H1 (cell line): ENCODE measurements at regions not wholly inside any gene's neighbourhood (a gene's known extent, or its start where the extent isn't known, plus 50 kb on each side); places are given as distances from the start of the nearest gene placed in this dataset.

ENCODE experiments used
- CTCF ChIA-PET: fragments of 300-600 bp; sonication (Branson Sonifier 250); formaldehyde crosslinking; loops from one replicate; lab custom pipeline; 2021; ENCODE audit not compliant: partially characterized antibody; lab: Charles Lee
- POLR2A ChIA-PET: fragments of 300-600 bp; sonication (Branson Sonifier 250); formaldehyde crosslinking; loops from one replicate; lab custom pipeline; 2021; ENCODE audit warnings: inconsistent platforms; ENCODE audit not compliant: partially characterized antibody; lab: Charles Lee
- DNase-seq, 2 experiments: peaks; one replicate each; pipeline versions ENCODE4 v3.0.0 to v3.0.0-alpha.2; 2010 to 2022; ENCODE audit warnings: low spot score in 2 of 2, low read depth in 1 of 2, mixed read lengths in 1 of 2
- FAIRE-seq: peaks from 2 replicates; lab custom pipeline; 2011; peaks lifted over from hg19 to GRCh38; lab: Jason Lieb, UNC
- H2AFZ ChIP-seq: 2 replicates; pipeline ENCODE4 v1.8.1; 2012; ENCODE audit warnings: low read length, inconsistent platforms
- H2AK5ac ChIP-seq: 2 replicates; pipeline ENCODE4 v1.6.1; 2013; ENCODE audit warnings: low read depth, low read length
- H2BK120ac ChIP-seq: replicated peaks from 2 replicates; pipeline ENCODE3; 2013; ENCODE audit warnings: low read depth, low read length, inconsistent platforms
- H2BK12ac ChIP-seq: 2 replicates; pipeline ENCODE4 v1.6.1; 2013; ENCODE audit warnings: low read depth, low read length
- H2BK15ac ChIP-seq: 2 replicates; pipeline ENCODE4 v1.6.1; 2013; ENCODE audit warnings: low read length
- H2BK20ac ChIP-seq: 2 replicates; pipeline ENCODE4 v1.6.1; 2013; ENCODE audit warnings: low read length
- H2BK5ac ChIP-seq: 2 replicates; pipeline ENCODE4 v1.6.1; 2013; ENCODE audit warnings: low read depth, low read length
- H3K14ac ChIP-seq: 2 replicates; pipeline ENCODE4 v1.6.1; 2013; ENCODE audit warnings: inconsistent platforms; ENCODE audit not compliant: insufficient read length
- H3K18ac ChIP-seq: 2 replicates; pipeline ENCODE4 v1.6.1; 2013; ENCODE audit warnings: low read length; ENCODE audit errors: extremely low read depth
- H3K23ac ChIP-seq: 2 replicates; pipeline ENCODE4 v1.6.1; 2013; ENCODE audit warnings: inconsistent platforms; ENCODE audit not compliant: insufficient read length
- H3K23me2 ChIP-seq: 2 replicates; pipeline ENCODE4 v1.6.1; 2013; ENCODE audit warnings: low read depth, low read length
- H3K27ac ChIP-seq: 2 replicates; pipeline ENCODE4 v1.6.1; 2011; ENCODE audit warnings: low read depth, low read length, inconsistent platforms
- H3K27me3 ChIP-seq, 4 experiments: replicated peaks in 1 of 4; 1 replicate in 1 of 4; 2 replicates in 3 of 4; pipeline versions ENCODE4 v1.6.1 to v1.8.1; 2011 to 2013; ENCODE audit warnings: low read length in 3 of 4, mild to moderate bottlenecking in 3 of 4, inconsistent platforms in 2 of 4, mixed read lengths in 2 of 4, moderate library complexity in 1 of 4; ENCODE audit not compliant: control insufficient read depth in 3 of 4, insufficient read depth in 3 of 4; ENCODE audit errors: extremely low read depth in 1 of 4
- H3K36me3 ChIP-seq, 4 experiments: 2 replicates each; pipeline versions ENCODE4 v1.6.1 to v1.8.1; 2011 to 2013; ENCODE audit warnings: mild to moderate bottlenecking in 4 of 4, low read length in 3 of 4, moderate library complexity in 2 of 4, control low read depth in 1 of 4, inconsistent platforms in 1 of 4; ENCODE audit not compliant: insufficient read depth in 4 of 4, control insufficient read depth in 2 of 4
- H3K4ac ChIP-seq: replicated peaks from 2 replicates; pipeline ENCODE3; 2013; ENCODE audit warnings: low read length, low read depth, mixed read lengths, inconsistent platforms; ENCODE audit not compliant: insufficient read length
- H3K4me1 ChIP-seq, 4 experiments: replicated peaks in 1 of 4; 1 replicate in 1 of 4; 2 replicates in 3 of 4; pipeline versions ENCODE4 v1.6.1 to v1.8.1; 2011 to 2013; ENCODE audit warnings: low read length in 3 of 4, inconsistent platforms in 2 of 4, mixed read lengths in 1 of 4; ENCODE audit not compliant: insufficient read depth in 4 of 4, control insufficient read depth in 3 of 4
- H3K4me2 ChIP-seq, 2 experiments: 2 replicates each; pipeline versions ENCODE4 v1.6.1 to v1.8.1; 2011 to 2013; ENCODE audit warnings: low read depth in 2 of 2, low read length in 2 of 2, control low read depth in 1 of 2, inconsistent platforms in 1 of 2, mild to moderate bottlenecking in 1 of 2; ENCODE audit not compliant: insufficient read depth in 1 of 2
- H3K4me3 ChIP-seq, 4 experiments: fragments of 200-600, 300-600 bp in 1 of 4; sonication (generic), shearing (Covaris generic), sonication (Bioruptor Twin) in 1 of 4; 2 replicates each; pipeline versions ENCODE4 v1.5.1 to v1.8.1; 2011 to 2016; ENCODE audit warnings: low read length in 4 of 4, low read depth in 3 of 4, control low read depth in 2 of 4, inconsistent platforms in 2 of 4, mild to moderate bottlenecking in 2 of 4, mixed read lengths in 1 of 4, moderate library complexity in 1 of 4; ENCODE audit not compliant: insufficient read depth in 2 of 4; ENCODE audit errors: extremely low read depth in 1 of 4
- H3K56ac ChIP-seq: replicated peaks from 2 replicates; pipeline ENCODE3; 2013; ENCODE audit warnings: low read depth, mild to moderate bottlenecking, mixed read lengths, low read length, inconsistent platforms; ENCODE audit not compliant: insufficient read length
- H3K79me1 ChIP-seq: 2 replicates; pipeline ENCODE4 v1.6.1; 2013; ENCODE audit warnings: low read depth, low read length, control low read depth
- H3K79me2 ChIP-seq, 2 experiments: 2 replicates each; pipeline versions ENCODE4 v1.6.1 to v1.8.1; 2012 to 2013; ENCODE audit warnings: low read length in 2 of 2, mild to moderate bottlenecking in 2 of 2, inconsistent platforms in 1 of 2; ENCODE audit not compliant: insufficient read depth in 2 of 2, control insufficient read depth in 1 of 2
- H3K9ac ChIP-seq, 4 experiments: replicated peaks in 1 of 4; 1 replicate in 1 of 4; 2 replicates in 3 of 4; pipeline versions ENCODE4 v1.6.1 to v1.8.1; 2011 to 2013; ENCODE audit warnings: low read depth in 3 of 4, low read length in 3 of 4, control low read depth in 2 of 4, mild to moderate bottlenecking in 2 of 4, moderate library complexity in 2 of 4, inconsistent platforms in 1 of 4; ENCODE audit errors: extremely low read depth in 1 of 4
- H3K9me3 ChIP-seq, 2 experiments: 2 replicates each; pipeline versions ENCODE4 v1.6.1 to v1.8.1; 2012 to 2013; ENCODE audit warnings: mild to moderate bottlenecking in 2 of 2, moderate library complexity in 2 of 2, control low read depth in 1 of 2, inconsistent platforms in 1 of 2, low read depth in 1 of 2, low read length in 1 of 2, mixed read lengths in 1 of 2; ENCODE audit not compliant: insufficient read depth in 2 of 2
- H4K20me1 ChIP-seq, 2 experiments: replicated peaks in 1 of 2; 2 replicates each; pipeline versions ENCODE3 to v1.8.1; 2011 to 2013; ENCODE audit warnings: inconsistent platforms in 2 of 2, low read length in 2 of 2, mild to moderate bottlenecking in 1 of 2; ENCODE audit not compliant: insufficient read depth in 2 of 2, control insufficient read depth in 1 of 2
- H4K5ac ChIP-seq: 2 replicates; pipeline ENCODE4 v1.6.1; 2013; ENCODE audit warnings: low read length, low read depth, mixed read lengths, inconsistent platforms; ENCODE audit not compliant: insufficient read length
- H4K8ac ChIP-seq: 2 replicates; pipeline ENCODE4 v1.8.0; 2013; ENCODE audit warnings: mild to moderate bottlenecking, moderate library complexity, low read length, inconsistent platforms; ENCODE audit not compliant: insufficient read depth; ENCODE audit errors: extremely low read depth
- H4K91ac ChIP-seq: replicated peaks from 2 replicates; pipeline ENCODE3; 2013; ENCODE audit warnings: low read length, mixed read lengths, inconsistent platforms; ENCODE audit not compliant: insufficient read length
- CREB1 ChIP-seq: IDR thresholded peaks from 2 replicates; pipeline ENCODE4 v1.6.1; 2012; ENCODE audit warnings: inconsistent platforms
- RFX5 ChIP-seq: IDR thresholded peaks from 2 replicates; pipeline ENCODE4 v1.6.1; 2011; ENCODE audit warnings: low read depth, low read length, improper control_type of control experiment, borderline replicate concordance
- WGBS, 2 experiments: shearing (Covaris generic) in 1 of 2; methylation state at CpG; one replicate each; pipeline versions ENCODE4 v1.1.6 to v1.1.7; 2013 to 2015; ENCODE audit warnings: low lambda C conversion rate in 2 of 2, mixed read lengths in 2 of 2, inconsistent platforms in 1 of 2, low coverage in 1 of 2, missing lambda C conversion rate in 1 of 2; ENCODE audit not compliant: insufficient replicate concordance in 2 of 2, insufficient coverage in 1 of 2, insufficient read length in 1 of 2; ENCODE audit errors: extremely low coverage in 1 of 2, missing lambda C conversion rate in 1 of 2; 5-methylcytosine and 5-hydroxymethylcytosine counted together

- TF ChIP-seq CREB1 (no peak), RFX5 (no peak)
- Histone ChIP-seq H4K8ac (no peak overlapping the region), H3K14ac (no peak overlapping the region), H3K4ac (no peak overlapping the region), H3K9me3 (no peaks in the 10 kb centered on the region), H3K36me3 (no peaks in the 10 kb centered on the region), H3K56ac (no peak overlapping the region), H3K27ac (no peak overlapping the region), H3K18ac (no peak overlapping the region), H2BK5ac (no peak overlapping the region), H2AFZ (no peak overlapping the region), H2BK12ac (no peak overlapping the region), H3K79me1 (no peaks in the 10 kb centered on the region), H3K27me3 (no peaks in the 10 kb centered on the region), H3K23ac (no peak overlapping the region), H2BK120ac (no peak overlapping the region), H4K91ac (no peak overlapping the region), H4K20me1 (no peaks in the 10 kb centered on the region), H3K4me1 (no peaks in the 10 kb centered on the region; a peak in 1 of 7 replicates), H3K4me2 (no peak overlapping the region), H3K79me2 (no peaks in the 10 kb centered on the region), H2BK20ac (no peak overlapping the region), H3K23me2 (no peaks in the 10 kb centered on the region), H2BK15ac (no peak overlapping the region), H3K4me3 (no peak overlapping the region), H4K5ac (no peak overlapping the region), H3K9ac (no peak overlapping the region), H2AK5ac (no peak overlapping the region)
- ChIA-PET POLR2A (no interaction called here), CTCF (interaction anchor here (0.6 to 2.1 kb wide), 3 partner anchors 11 to 104 kb away, joined by 4 to 5 read pairs (median 4); no protein-coding TSS in a partner anchor)
- no peak for FAIRE-seq
- WGBS, 2 experiments: 83% methylated on average over 7 of the region's 7 CpGs; no CpG with 5 or more reads in 1 of the 2 experiments
- DNase-seq: peak in 1 of 2 experiments; percentile 17
Observed at GRCh38 chr9:95383185-95383676, 65.7 kb upstream of the FANCC start.
